ENCODE measurements at regions not wholly inside any gene's neighbourhood (a gene's known extent, or its start where the extent isn't known, plus 50 kb on each side); places are given as distances from the start of the nearest gene placed in this dataset.

- no peak overlapping the region for H3K27ac Mint-ChIP-seq (ENCODE audit: unreplicated experiment)
- DNase-seq (ENCODE audit: low spot score): no peak
- no peak overlapping the region for H3K4me3 Mint-ChIP-seq (ENCODE audit: unreplicated experiment)
- H3K9me3 Mint-ChIP-seq (ENCODE audit: unreplicated experiment): peaks cover 20% of the 10 kb centered on the region
- TF ChIP-seq CTCF (IDR thresholded peaks at IDR 0.05; ENCODE audit: unreplicated experiment): no peak
- no peaks in the 10 kb centered on the region for H3K27me3 Mint-ChIP-seq (ENCODE audit: unreplicated experiment)
- H3K4me1 Mint-ChIP-seq (ENCODE audit: unreplicated experiment): no peaks in the 10 kb centered on the region
- H3K36me3 Mint-ChIP-seq (ENCODE audit: low read depth, unreplicated experiment): no peaks in the 10 kb centered on the region
Observed at GRCh38 chr11:42713279-42713678, 598.5 kb upstream of the API5 start.

- Mint-ChIP-seq H3K27me3 (ENCODE audit: unreplicated experiment) (no peaks in the 10 kb centered on the region), H3K27ac (ENCODE audit: unreplicated experiment) (no peak overlapping the region), H3K9me3 (ENCODE audit: unreplicated experiment) (peaks cover 22% of the 10 kb centered on the region), H3K4me3 (ENCODE audit: unreplicated experiment) (no peak overlapping the region), H3K4me1 (ENCODE audit: unreplicated experiment) (no peaks in the 10 kb centered on the region), H3K36me3 (ENCODE audit: low read depth, unreplicated experiment) (no peaks in the 10 kb centered on the region)
- no peak for TF ChIP-seq CTCF (IDR thresholded peaks at IDR 0.05; ENCODE audit: unreplicated experiment)
- no peak for DNase-seq (ENCODE audit: low spot score)
Observed at GRCh38 chr11:42713753-42714152, 598.0 kb upstream of the API5 start.

- Mint-ChIP-seq H3K27ac (ENCODE audit: unreplicated experiment) (no peak overlapping the region), H3K4me1 (ENCODE audit: unreplicated experiment) (peaks cover 4% of the 10 kb centered on the region), H3K36me3 (ENCODE audit: low read depth, unreplicated experiment) (no peaks in the 10 kb centered on the region), H3K9me3 (ENCODE audit: unreplicated experiment) (peaks cover 15% of the 10 kb centered on the region), H3K27me3 (ENCODE audit: unreplicated experiment) (no peaks in the 10 kb centered on the region), H3K4me3 (ENCODE audit: unreplicated experiment) (no peak overlapping the region)
- DNase-seq (ENCODE audit: low spot score): no peak
- no peak for TF ChIP-seq CTCF (IDR thresholded peaks at IDR 0.05; ENCODE audit: unreplicated experiment)
Observed at GRCh38 chr11:42720716-42721563, 590.9 kb upstream of the API5 start.

- no peaks in the 10 kb centered on the region for H3K9me3 Mint-ChIP-seq (ENCODE audit: unreplicated experiment)
- H3K27ac Mint-ChIP-seq (ENCODE audit: unreplicated experiment): no peak overlapping the region
- H3K36me3 Mint-ChIP-seq (ENCODE audit: low read depth, unreplicated experiment): peaks cover 2% of the 10 kb centered on the region
- no peak for DNase-seq (ENCODE audit: low spot score)
- peaks cover 4% of the 10 kb centered on the region for H3K4me1 Mint-ChIP-seq (ENCODE audit: unreplicated experiment)
- TF ChIP-seq CTCF (IDR thresholded peaks at IDR 0.05; ENCODE audit: unreplicated experiment): no peak
- H3K27me3 Mint-ChIP-seq (ENCODE audit: unreplicated experiment): no peaks in the 10 kb centered on the region
- H3K4me3 Mint-ChIP-seq (ENCODE audit: unreplicated experiment): no peak overlapping the region
Observed at GRCh38 chr11:42727879-42728278, 583.9 kb upstream of the API5 start.

GRCh38 chr11:42762348-42762747 lies 549.4 kb upstream of the API5 start:
- DNase-seq (ENCODE audit: low spot score): no peak

More at GRCh38 chr11:42762348-42762747, 549.4 kb upstream of the API5 start:
- Mint-ChIP-seq H3K9me3 (ENCODE audit: unreplicated experiment) (peaks cover 8% of the 10 kb centered on the region), H3K27me3 (ENCODE audit: unreplicated experiment) (no peaks in the 10 kb centered on the region), H3K27ac (ENCODE audit: unreplicated experiment) (no peak overlapping the region), H3K4me1 (ENCODE audit: unreplicated experiment) (peaks cover 4% of the 10 kb centered on the region), H3K4me3 (ENCODE audit: unreplicated experiment) (no peak overlapping the region), H3K36me3 (ENCODE audit: low read depth, unreplicated experiment) (no peaks in the 10 kb centered on the region)
- TF ChIP-seq CTCF (IDR thresholded peaks at IDR 0.05; ENCODE audit: unreplicated experiment): no peak
